GM18502 (cell line): ENCODE measurements at regions not wholly inside any gene's neighbourhood (a gene's known extent, or its start where the extent isn't known, plus 50 kb on each side); places are given as distances from the start of the nearest gene placed in this dataset.

Source experiments
- ATAC-seq: cut with Tn5 transposase; IDR thresholded peaks from one replicate; pipeline ENCODE4 v1.9.1; 2021; ENCODE audit warnings: mild to moderate bottlenecking; ENCODE audit not compliant: unreplicated experiment, poor library complexity

- ATAC-seq, result no peak
Measured at GRCh38 chr2:45301307-45302277, 292.3 kb upstream of the SIX2 start.

GRCh38 chr2:45300026-45300750 lies 290.9 kb upstream of the SIX2 start:
- no peak for ATAC-seq

- ATAC-seq, result no peak
Measured at GRCh38 chr2:45299361-45299760, 290.1 kb upstream of the SIX2 start.

GRCh38 chr2:45293182-45293581 lies 283.9 kb upstream of the SIX2 start:
- ATAC-seq, result no peak

- no peak for ATAC-seq
Measured at GRCh38 chr2:45291296-45291701, 282.0 kb upstream of the SIX2 start.

- peak; percentile 54 for ATAC-seq
Measured at GRCh38 chr2:45289997-45290709, 280.9 kb upstream of the SIX2 start.

- no peak for ATAC-seq
Measured at GRCh38 chr2:45288532-45289417, 279.5 kb upstream of the SIX2 start.

- ATAC-seq, result no peak
Measured at GRCh38 chr2:45287045-45287444, 277.8 kb upstream of the SIX2 start.

GRCh38 chr2:45285771-45286390 lies 276.6 kb upstream of the SIX2 start:
- no peak for ATAC-seq

- ATAC-seq, result no peak
Measured at GRCh38 chr2:45285311-45285710, 276.1 kb upstream of the SIX2 start.

- no peak for ATAC-seq
Measured at GRCh38 chr2:45284621-45284995, 275.4 kb upstream of the SIX2 start.

- no peak for ATAC-seq
Measured at GRCh38 chr2:45283764-45284620, 274.7 kb upstream of the SIX2 start.

GRCh38 chr2:45282646-45283045 lies 273.4 kb upstream of the SIX2 start:
- no peak for ATAC-seq

GRCh38 chr2:45281311-45281710 lies 272.1 kb upstream of the SIX2 start:
- ATAC-seq, result no peak

- no peak for ATAC-seq
Measured at GRCh38 chr2:45280794-45281193, 271.5 kb upstream of the SIX2 start.

GRCh38 chr2:45279356-45279755 lies 270.1 kb upstream of the SIX2 start:
- ATAC-seq, result no peak

GRCh38 chr2:45278365-45279078 lies 269.3 kb upstream of the SIX2 start:
- no peak for ATAC-seq

- ATAC-seq, result no peak
Measured at GRCh38 chr2:45276914-45277313, 267.7 kb upstream of the SIX2 start.
